K562 (cell line): ENCODE measurements at regions not wholly inside any gene's neighbourhood (a gene's known extent, or its start where the extent isn't known, plus 50 kb on each side); places are given as distances from the start of the nearest gene placed in this dataset.

Experiments
- ARNT ChIP-seq, 2 experiments: fragments of 450-650 bp; IDR thresholded peaks; 2 replicates each; pipeline ENCODE4 v1.6.1; 2016; ENCODE audit warnings: mild to moderate bottlenecking in 1 of 2
- ATF7 ChIP-seq: fragments of 450-650 bp; IDR thresholded peaks from 2 replicates; pipeline ENCODE4 v1.7.1; 2014; ENCODE audit warnings: mild to moderate bottlenecking, moderate library complexity
- FOXO4 ChIP-seq: fragments of 450-650 bp; formaldehyde crosslinking; IDR thresholded peaks from 2 replicates; pipeline ENCODE4 v1.4.0; 2020; ENCODE audit warnings: mild to moderate bottlenecking, moderate library complexity
- HDAC6 ChIP-seq: IDR thresholded peaks from 2 replicates; pipeline ENCODE4 v1.6.1; 2012; ENCODE audit warnings: low read depth, mild to moderate bottlenecking, control low read depth, inconsistent platforms, low read length, moderate library complexity
- HMG20A ChIP-seq: fragments of 450-650 bp; formaldehyde crosslinking; conservative IDR thresholded peaks from 2 replicates; pipeline ENCODE4 v1.4.0; 2020; ENCODE audit warnings: mild to moderate bottlenecking, mixed read lengths
- POLR2AphosphoS5 ChIP-seq: IDR thresholded peaks from 2 replicates; pipeline ENCODE4 v1.6.1; 2011; ENCODE audit warnings: mild to moderate bottlenecking, low read depth, low read length, moderate library complexity; ENCODE audit not compliant: control insufficient read depth, insufficient read depth
- PTBP1 ChIP-seq: fragments of 200-400 bp; formaldehyde crosslinking; IDR thresholded peaks from 2 replicates; pipeline ENCODE4 v1.6.1; 2017; ENCODE audit warnings: low read depth, low read length
- ZC3H11A ChIP-seq: IDR thresholded peaks from 2 replicates; pipeline ENCODE4 v1.6.1; 2012; ENCODE audit warnings: low read depth, low read length, improper control_type of control experiment

- no peak for TF ChIP-seq ZC3H11A
- no peak for TF ChIP-seq POLR2AphosphoS5
- no peak for TF ChIP-seq ATF7
- TF ChIP-seq HMG20A (CRISPR knock-in tag): no peak
- TF ChIP-seq ARNT (IDR thresholded peaks at IDR 0.05): no peak
- no peak for TF ChIP-seq HDAC6
- no peak for TF ChIP-seq FOXO4 (CRISPR knock-in tag)
- no peak for TF ChIP-seq PTBP1
Observed at GRCh38 chr4:123603165-123603564, 206.6 kb downstream of the SPRY1 start.
